Stimulated activated naive CD8-positive, alpha-beta T cell treated with anti-CD3 and anti-CD28 coated beads, Interleukin-15, Interleukin-2, amounts not matched to agents 100 U/mL and 50 U/mL, for 24 hours (primary cell): ENCODE measurements at regions not wholly inside any gene's neighbourhood (a gene's known extent, or its start where the extent isn't known, plus 50 kb on each side); places are given as distances from the start of the nearest gene placed in this dataset.

Experiments used
- ATAC-seq: fragments of 150-1000 bp; cut with Tn5 transposase; one replicate; pipeline ENCODE4 v1.10.0; 2021
- DNase-seq: peaks from one replicate; pipeline ENCODE4 v3.0.0; 2021

GRCh38 chr7:132672200-132672990, 96.1 kb upstream of the PLXNA4 start:
- no peak for ATAC-seq
- DNase-seq, result no peak

DNA sequence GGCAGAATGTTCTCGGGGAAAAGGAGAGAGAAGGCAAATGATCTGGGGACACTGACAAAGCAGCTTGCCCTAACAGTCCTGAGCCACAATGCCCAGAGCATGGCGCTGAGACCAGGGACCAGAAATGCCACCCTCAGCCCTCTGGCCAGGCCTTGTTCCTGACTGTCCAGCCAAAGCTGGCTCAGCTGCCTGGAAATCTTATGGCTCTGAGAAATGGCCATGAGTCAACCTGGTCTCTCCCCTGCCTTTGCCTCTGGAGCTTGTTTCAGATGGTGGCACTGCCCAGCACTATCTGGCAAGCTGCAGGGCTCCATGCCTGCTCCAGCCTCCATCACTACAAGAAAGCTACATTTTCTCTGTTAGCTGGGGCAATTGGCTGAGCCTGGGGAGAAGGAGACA, 90.5 kb upstream of the PLXNA4 start:
- DNase-seq (no peak), ATAC-seq (no peak)

DNA sequence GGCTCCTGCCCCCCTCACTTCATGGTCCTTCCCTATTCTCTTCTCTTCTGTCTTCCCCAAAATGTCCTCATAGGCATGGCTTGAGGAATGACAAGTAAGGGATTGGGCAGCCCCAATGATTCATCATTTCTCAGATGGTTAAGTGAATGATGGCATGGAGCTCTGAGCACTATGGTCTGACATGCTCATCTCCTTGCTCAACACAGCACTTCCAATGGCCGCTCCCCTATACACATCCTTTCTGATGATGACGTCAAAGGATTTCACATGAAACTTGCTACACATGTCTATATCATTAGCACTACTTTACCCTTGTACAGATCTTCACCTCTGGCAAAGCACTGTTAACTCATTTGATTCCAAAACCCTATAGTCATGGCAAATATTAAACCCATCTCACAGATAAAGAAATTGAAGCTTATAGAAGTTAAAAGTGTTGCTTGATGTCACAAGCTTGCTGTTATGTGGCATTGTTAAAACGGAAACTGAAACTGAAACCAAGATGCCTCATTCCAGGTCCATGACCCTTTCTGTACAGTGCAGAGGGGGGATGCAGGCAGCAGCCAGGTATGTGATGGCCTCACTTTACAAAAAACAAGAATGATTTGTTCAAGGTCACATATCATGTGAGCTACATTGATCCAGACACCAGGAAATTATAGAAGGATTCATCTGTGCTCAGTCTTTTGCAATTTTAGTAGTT, 90.0 kb upstream of the PLXNA4 start:
- ATAC-seq (peak; percentile 79), DNase-seq (no peak)

DNA sequence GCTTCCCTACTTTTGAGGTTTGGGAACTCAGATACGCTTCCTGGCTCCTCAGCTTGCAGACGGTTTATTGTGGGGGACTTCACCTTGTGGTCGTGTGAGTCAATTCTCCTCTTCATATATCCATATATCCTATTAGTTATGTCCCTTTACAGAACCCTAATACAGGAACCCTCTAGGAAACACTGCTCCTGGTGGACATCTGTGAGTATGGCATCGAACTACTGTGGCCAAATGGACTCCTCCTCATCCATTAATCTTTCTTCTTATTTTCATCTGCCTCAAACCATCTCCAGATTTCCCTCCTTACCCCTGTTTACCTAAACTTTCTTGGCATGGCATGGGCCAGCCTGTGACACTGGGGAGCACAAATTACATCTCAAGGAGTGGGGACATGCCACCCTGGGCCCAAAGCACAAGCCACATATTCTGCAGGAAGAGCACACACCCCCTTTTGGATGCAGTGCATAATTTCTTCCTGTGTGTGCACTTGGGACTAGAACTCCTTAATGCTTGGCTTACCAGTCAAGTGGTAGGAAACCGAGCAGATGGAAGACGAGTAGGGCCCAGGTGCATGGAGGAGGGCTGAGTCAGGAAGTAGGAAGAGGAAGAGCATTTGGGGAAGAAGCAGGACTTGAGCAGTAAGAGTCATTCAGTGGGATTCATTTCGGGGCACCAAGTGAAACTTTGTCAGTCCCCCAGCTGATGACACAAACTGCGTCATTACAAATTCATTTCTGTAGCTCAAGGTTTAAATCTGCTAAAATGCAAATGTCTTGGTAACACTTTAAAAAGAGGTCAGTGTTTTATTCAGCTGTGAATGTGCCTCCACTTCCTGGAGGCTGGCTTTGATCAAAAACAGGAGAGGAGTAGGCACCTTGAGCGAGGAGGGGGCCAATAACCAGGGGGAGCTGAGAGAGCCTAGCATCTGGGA, 80.8 kb upstream of the PLXNA4 start:
- ATAC-seq (no peak), DNase-seq (no peak)

GRCh38 chr7:132656341-132656740, 80.1 kb upstream of the PLXNA4 start:
- no peak for DNase-seq
- no peak for ATAC-seq

- DNase-seq (peak; percentile 62), ATAC-seq (peak; percentile 75)
Measured at GRCh38 chr7:132655131-132655727, 79.0 kb upstream of the PLXNA4 start.

DNA sequence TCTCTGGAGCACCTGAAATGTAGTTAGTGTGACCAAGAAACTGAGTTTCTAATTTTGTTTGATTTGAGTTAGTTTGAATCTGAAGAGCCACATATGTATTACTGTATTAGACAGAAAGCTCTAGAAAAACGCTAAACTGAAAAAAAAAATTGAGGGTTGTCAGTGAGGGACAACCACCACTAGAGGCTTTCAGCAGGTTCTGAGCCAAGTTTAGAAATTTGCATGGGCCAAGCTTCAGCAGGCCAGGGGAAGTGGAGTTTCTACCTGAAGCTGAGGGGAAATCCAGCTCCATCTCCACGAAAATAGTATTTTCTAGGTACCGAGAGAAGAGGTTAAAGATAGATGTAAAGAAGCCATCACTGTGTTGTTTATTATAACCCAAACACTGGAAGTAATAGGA, 77.9 kb upstream of the PLXNA4 start:
- no peak for DNase-seq
- peak; percentile 34 for ATAC-seq

DNA sequence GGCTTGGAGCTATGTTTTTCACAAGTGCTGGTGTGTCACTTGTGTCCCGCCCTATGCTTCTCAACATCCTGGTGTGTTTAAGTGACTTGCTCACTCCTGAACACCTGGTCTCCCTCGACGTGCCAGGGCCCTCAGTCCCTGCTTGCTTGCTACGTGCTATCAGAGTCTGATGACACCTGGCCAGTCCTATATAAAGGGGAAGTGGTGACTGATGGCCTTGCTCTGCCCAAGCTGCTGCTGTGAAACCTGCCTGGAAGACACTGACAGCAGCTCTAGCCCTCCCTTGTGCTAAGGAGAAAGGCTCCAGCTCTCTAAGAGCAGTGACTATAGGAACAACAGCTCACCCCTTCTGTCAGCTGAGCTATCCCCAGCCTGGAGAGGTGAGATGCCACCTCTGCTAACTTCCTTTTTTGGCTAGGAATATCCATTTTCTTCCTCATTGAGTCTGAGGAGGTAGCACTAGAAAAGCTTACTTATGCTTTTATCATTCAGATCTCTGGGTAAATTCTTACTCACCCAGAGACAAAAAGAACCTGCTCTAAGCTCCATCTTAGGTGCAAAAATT, 77.2 kb upstream of the PLXNA4 start:
- DNase-seq, result no peak
- no peak for ATAC-seq

DNA sequence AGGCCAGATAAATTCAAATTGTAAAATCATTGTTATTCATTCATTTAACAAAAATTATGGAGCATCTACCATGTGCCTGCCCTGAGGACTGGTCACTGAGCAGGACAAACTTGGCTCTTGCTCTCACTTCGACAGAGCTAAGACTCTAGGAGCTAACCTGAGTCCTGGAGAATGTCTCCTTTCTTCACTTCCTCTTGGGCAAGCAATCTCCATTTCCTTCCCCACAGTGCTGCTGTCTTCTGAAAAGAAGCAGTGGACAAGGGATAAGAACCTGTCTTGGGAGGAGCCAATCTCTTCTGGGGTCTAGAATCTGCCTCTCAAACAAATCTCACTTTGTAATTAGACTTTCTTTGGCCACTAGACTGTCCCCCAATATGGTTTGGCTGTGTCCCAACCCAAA, 76.2 kb upstream of the PLXNA4 start:
- ATAC-seq (no peak), DNase-seq (no peak)

- no peak for ATAC-seq
- no peak for DNase-seq
Measured at GRCh38 chr7:132650498-132650897, 74.2 kb upstream of the PLXNA4 start.

- no peak for ATAC-seq
- no peak for DNase-seq
Measured at GRCh38 chr7:132647311-132647710, 71.0 kb upstream of the PLXNA4 start.

GRCh38 chr7:132646052-132646451, 69.8 kb upstream of the PLXNA4 start:
- ATAC-seq (no peak), DNase-seq (no peak)

GRCh38 chr7:132643302-132643701, 67.0 kb upstream of the PLXNA4 start:
- DNase-seq (no peak), ATAC-seq (no peak)

DNA sequence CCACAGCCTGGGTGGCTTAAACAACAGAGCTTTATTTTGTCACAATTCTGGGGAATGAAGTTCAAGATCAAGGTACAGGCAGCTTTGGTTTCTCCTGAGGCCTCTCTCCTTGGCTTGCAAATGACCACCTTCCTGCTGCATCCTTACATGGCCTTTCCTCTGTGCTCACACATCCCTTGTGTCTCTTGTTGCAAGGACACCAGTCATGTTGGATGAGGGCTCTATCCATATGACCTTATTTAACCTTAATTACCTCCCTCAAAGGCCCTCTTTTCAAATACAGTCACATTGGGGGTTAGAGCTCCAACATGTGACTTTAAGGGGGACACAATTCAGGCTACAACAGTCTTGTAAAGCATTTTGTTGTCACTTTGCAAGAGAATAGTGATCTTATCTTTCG, 65.0 kb upstream of the PLXNA4 start:
- no peak for ATAC-seq
- DNase-seq, result no peak

GRCh38 chr7:132639983-132640382, 63.7 kb upstream of the PLXNA4 start:
- DNase-seq (no peak), ATAC-seq (no peak)

DNA sequence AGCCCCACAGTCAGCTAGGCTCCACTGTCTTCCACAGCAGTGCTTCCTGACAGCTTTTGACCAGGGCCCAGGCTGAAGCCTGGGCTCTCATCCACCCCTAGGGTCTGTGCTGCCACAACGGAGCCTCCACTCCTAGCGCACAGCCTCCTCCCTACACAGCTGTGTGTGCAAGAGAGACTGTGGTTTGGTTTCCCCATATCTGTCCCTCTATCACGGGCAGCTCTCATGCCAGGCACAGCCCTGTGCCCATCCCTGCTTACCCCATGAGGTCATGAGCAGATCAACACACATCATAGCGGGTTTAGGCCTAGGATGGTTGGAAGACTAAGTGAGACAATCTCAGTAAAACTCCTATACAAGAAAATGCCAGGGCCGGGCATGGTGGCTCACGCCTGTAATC, 61.7 kb upstream of the PLXNA4 start:
- DNase-seq, result no peak
- no peak for ATAC-seq

- no peak for DNase-seq
- no peak for ATAC-seq
Measured at GRCh38 chr7:132636581-132636980, 60.3 kb upstream of the PLXNA4 start.

DNA sequence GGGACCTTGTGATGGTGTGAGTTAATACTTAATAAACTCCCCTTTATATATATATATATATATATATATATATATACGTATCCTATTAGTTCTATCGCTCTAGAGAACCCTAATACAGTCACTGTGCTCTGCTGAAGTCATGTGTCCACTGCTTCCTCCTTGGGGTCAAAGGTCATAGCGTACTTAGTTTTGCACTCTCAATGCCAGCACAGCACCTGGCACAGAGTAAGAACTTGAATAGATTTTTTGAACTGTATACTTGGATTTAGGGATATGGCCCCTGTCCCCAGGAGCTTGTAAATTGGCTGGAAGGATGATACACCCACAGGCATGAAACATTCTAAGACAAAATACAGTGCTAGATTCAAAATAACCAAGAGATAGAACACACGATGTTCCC, 58.9 kb upstream of the PLXNA4 start:
- ATAC-seq, result no peak
- no peak for DNase-seq

GRCh38 chr7:132630834-132631233, 54.6 kb upstream of the PLXNA4 start:
- DNase-seq (no peak), ATAC-seq (no peak)
